Epithelial cell of esophagus (primary cell): ENCODE measurements at regions not wholly inside any gene's neighbourhood (a gene's known extent, or its start where the extent isn't known, plus 50 kb on each side); places are given as distances from the start of the nearest gene placed in this dataset.
"Not testable (repeated sequence)": the region's sequence is repeated elsewhere in the genome, so short reads cannot be mapped to it uniquely, and the experiment has no call there.

Experiments
- DNase-seq: peaks from one replicate; pipeline ENCODE4 v3.0.0; 2010; ENCODE audit warnings: low read depth
- H3K4me3 ChIP-seq: 2 replicates; pipeline ENCODE4 v1.5.1; 2011; ENCODE audit warnings: mild to moderate bottlenecking, low read length, control low read depth

DNA sequence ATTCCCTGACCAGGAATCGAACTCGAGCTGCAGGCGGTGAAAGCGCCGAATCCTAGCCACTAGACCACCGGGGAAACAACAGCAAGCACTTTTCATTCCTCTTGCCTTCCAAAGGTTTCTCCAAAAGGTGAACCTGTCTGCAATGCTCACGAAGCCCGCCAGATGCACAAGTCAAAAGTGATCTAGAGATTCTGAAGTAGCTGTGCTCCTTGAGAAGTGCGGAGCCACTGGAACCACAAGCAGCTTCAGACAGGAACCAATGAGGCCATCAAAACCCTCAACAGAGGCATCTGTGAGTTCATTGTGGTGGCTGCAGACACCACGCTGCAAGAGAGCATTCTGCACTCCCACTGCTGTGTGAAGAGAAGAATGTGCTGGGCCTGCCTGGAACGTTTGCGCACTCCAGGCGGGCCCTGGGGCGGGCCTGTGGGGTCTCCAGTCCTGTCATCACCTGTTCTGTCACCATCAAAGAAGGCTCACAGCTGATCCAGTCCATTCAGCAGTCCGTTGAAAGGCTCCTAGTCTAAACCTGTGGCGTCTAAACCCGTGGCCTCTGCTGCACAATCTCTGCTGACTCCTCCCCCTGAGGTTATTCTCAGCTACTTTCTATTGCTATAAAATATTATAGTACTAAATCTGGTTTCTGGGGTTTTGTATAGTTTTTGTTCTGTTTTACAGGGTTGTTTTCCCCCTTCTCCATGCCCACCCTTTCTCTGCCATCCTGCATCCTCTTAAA lies 89.5 kb upstream of the FCGR1A start:
- DNase-seq, H3K4me3 ChIP-seq: not testable (repeated sequence)

DNA sequence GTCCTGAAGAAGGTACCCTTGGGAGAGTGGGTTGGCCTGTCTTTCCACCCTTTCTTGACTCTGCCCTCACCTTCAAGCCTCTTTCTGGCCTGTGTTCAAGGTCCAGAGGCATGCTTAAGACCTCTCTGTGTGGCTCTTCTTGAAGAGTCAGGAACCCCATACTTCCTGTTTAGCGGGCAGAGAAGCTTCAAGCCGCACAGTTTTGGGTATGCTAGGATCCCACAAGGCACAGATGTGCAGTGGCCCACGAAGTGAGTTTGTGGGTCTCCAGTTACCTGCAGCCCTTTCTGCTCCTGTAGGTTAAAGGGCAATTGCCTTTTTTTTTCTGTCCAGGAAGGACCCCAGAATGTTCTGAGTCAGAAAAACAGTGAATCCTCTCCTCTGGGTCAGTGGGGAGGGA lies 87.4 kb upstream of the FCGR1A start:
- DNase-seq = not testable (repeated sequence)

DNA sequence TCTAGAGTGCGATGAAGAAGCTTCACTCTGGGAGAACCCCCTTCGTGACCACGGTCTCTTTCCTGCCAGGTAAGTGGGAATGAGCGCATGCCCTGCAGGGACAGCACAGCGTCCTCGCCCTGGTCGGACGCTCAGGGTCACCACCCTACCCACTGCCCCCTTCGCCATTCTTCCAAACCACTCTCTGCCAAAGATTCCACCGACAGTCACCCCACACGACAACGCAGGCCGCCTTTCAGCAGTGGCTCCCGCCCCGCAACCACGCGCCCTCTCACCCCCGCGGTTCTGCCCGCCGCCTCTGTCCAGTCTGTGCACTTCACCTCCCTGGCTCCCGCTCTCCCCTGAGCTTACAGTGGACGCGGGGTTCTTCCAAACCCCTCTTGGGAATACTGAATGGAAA lies 82.3 kb upstream of the FCGR1A start:
- DNase-seq, H3K4me3 ChIP-seq: not testable (repeated sequence)

More for the DNA sequence above, 87.4 kb upstream of the FCGR1A start:
- not testable (repeated sequence) for H3K4me3 ChIP-seq

DNA sequence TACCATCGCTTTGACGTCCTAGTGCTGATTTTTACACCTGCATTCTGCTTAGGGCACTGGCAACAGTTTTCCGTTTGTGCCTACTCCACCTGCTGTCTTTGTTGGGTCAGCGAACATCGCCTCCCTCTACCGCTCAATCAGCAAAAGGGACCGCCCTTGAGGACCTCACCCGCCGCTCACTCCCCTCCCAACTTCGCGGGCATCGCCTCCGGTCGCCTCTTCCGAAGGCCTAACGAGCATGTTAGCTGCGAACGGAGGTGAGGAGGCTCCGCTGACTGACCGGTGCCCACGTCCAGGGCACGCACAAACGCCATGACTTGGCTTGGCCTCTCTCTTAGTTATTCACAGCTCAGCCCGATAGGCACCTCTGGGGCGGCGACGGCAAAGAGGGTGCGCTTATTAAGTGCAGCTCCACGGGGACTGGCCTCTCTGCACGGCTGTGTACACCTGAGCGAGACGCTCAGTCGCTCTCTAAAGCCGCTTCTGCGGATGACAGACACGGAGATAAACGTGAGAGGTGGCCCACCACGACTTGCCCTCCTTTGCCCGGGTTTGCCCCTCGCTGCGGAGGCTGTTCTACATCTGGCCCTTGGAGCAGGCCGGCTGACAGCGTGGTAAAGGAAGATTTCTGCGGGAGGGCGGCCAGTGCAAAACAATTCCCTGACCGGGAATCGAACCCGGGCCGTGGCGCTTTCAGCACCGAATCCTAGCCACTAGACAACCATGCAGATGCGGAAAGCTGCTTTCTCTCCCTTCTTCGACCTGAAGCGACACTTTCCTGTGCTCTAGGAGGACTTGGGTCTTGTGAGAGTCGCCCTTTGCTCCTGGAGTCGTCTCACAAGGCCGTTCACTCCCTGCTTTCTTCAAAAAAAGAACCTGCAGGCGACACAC lies 81.6 kb upstream of the FCGR1A start:
- not testable (repeated sequence) for DNase-seq, H3K4me3 ChIP-seq

DNA sequence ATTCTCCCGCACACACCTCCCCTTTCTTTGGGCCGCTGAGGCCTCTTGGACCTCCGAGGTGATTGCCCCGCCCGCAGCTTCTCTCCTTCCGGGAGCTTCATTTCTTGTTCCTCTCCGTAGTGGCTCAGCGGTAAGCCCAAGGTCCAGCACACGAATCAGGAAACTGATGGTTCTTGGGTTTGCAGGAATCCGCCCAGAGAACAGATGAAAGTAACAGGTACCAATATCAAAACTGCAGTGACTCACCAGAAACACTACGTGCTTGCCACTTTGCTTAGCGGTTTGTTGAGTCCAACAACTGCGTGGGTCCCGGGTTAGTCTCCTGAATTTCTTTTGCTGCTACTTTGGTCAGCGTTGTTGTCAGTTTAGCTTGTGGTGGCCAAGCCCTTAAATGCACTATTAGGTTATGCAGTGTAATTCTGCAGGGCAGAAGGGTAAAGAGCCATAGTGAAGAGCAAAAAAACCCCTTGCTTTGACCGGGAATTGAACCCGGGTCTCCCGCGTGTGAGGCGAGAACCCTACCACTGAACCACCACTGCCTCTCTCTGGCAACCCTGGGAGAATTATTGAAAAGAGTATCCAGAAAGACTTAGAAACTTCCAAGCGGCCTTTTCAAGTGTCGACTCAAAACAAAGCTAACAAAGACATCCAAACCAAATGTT lies 74.2 kb upstream of the FCGR1A start:
- H3K4me3 ChIP-seq = not testable (repeated sequence)
- peak; percentile 61 for DNase-seq

DNA sequence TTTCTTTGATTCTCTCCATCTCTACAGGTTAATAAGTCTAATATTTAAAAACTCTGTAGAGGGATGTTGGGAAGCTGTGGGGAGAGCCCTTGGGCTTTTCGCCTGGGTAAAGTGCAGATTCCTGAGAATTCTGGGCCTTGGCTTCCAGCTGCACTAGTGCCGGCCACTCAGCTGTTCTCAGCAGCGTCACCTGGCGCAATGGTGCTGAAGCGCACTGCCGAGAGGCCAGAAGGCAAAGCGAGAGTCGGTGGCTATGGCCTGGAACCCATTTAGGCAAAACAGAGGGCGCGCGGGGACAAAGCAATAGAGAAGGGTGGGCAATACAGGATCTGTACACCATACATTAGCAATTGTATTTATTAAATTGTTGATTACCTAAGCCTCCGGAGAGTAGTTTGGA lies 70.8 kb upstream of the FCGR1A start:
- not testable (repeated sequence) for H3K4me3 ChIP-seq, DNase-seq

DNA sequence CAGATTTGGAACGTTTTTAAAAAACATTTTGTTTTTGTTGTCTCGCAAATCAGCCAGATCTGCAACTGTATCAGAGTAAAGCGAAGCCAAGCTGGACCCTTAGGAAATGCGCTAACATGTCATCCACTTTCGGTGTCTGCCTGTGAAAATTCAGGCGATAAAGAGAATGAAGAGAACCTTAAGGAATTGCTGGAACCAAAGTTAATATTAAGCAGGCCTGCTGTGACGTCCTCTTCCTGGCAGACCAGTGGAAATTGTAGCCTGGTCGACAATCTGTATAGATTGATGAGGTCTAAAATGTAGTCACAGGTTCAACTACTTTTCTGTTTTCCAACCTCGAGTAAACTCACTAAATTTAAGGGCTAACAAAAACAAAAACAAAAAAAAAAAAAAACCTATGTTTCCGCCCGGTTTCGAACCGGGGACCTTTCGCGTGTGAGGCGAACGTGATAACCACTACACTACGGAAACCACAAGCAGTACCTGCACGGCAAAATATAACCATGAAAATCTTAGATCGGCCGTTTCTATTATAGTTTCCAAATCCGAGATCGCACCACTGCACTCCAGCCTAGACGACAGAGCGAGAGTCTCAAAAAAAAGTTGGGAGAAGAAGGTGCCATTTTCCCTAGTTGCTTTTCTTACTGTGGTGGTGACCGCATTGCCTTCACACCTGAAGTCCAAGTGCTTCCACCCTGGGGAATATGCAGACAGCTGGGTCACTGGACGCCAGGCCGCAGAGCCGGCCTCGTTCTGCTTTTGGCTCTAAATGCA lies 70.2 kb upstream of the FCGR1A start:
- not testable (repeated sequence) for H3K4me3 ChIP-seq
- peak; percentile 55 for DNase-seq

DNA sequence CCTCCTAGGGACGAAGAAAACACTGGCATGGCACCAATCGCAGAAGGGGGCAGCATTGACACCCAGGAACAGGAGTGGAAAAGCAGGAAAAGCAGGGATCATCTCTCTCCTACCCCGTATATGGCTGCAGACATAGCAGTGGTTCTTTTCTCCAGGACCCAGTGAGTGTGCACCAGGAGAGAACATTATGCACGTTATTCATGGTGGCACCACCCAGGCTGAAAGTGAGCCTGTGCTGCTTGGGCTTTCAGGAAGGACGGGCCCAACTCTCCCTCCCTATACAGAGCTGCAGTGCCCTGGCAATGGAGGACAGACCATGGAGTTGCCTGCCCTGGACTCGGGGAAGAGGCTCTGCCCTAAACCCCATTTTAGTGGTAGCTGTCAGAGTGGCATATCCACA lies 69.0 kb upstream of the FCGR1A start:
- not testable (repeated sequence) for H3K4me3 ChIP-seq, DNase-seq

DNA sequence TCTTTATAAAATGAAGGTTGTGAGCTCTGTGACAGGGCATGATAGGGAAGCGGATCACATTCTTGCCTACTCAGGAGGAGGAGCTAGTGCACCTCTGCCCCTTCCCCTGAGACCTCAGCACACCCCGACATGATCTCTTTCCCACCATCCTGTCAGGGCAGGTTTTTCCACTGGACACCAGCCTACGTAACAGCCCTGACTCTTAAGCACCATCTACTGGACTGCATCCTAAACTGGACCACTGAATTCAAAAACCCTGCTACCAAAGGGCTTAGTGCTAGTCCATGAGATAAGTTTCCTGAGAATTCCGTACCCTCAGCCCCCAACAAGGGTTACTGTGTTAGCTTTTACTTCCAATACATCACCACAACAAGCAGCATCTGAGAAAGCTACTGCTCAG lies 68.5 kb upstream of the FCGR1A start:
- not testable (repeated sequence) for DNase-seq, H3K4me3 ChIP-seq

DNA sequence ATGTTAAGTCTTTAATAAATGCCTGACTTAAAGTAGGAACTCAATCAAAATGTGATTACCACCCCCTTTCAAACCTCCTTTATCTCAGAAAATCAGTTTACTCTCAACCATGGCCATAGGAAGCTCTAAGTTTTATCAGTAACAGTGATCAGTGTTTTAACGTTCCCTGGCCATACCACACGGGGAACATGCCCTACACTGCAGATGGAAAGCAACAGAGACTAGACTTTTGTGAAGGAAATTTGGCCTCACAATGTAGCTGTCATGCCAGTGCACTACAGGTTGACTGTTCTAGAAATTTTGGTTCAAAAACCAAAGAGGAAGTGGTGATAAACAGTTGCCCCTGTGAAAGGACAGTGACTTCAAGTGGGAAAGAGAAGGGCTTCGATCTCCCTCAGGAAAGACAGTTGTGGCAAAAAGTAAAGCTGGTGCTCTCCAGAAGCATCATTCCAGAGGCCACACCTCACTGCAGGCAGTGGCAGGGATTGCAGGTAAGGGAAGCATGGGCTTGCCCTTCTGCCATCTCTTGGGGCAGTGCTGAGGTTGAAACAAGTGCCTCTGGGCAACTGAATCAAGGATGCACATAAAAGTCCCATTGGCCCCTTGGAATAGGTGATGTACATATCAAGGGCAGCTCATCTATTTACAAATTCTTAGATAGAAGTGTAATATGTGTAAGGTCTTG lies 57.7 kb upstream of the FCGR1A start:
- not testable (repeated sequence) for H3K4me3 ChIP-seq, DNase-seq

DNA sequence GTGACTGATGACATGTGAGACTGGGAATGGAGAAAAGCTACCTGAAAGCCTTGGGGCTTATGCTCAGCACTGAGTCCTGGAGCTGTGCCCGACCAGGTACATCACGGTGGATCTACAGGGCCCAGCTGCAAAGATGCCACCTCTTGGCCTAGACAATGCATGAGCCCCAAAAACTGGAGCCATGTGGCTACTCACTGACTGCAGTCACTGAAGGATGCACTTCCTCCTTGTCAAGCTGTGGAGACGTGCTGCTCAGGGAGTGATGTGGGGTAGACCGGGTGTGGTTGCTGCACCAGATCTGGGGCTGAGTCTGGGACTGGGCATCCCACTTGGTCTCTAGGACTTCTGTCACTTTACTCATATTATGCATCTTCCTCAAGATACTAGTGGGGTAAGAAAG lies 55.8 kb upstream of the FCGR1A start:
- not testable (repeated sequence) for DNase-seq, H3K4me3 ChIP-seq

DNA sequence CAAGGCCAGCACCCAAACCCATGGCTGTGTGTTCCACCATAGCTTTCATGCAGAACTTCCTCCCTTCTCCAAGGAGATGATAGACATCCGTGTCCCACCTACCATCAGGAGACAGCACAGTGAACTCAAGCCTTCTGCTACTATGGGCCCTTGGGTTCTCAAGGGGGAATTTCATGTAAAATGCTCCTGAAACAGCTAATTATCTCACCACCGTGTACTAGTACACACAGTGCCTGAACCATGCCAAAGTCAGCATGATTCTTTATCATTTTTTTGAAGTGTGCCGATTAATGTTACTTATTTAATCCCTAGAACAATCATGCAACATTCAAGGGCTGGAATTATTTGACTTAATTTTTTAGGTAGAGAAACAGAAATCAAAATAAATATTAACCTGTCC lies 53.9 kb upstream of the FCGR1A start:
- not testable (repeated sequence) for H3K4me3 ChIP-seq, DNase-seq
